T-cell (primary cell): ENCODE measurements at regions not wholly inside any gene's neighbourhood (a gene's known extent, or its start where the extent isn't known, plus 50 kb on each side); places are given as distances from the start of the nearest gene placed in this dataset.

Source experiments
- ATAC-seq, 4 experiments: fragments of 200-7000 bp in 3 of 4; fragments of 150-1000 bp in 1 of 4; cut with Tn5 transposase; replicated peaks in 1 of 4; 1 replicate in 3 of 4; 2 replicates in 1 of 4; pipeline ENCODE4 v1.10.0; 2021; ENCODE audit warnings: moderate library complexity in 3 of 4, mild to moderate bottlenecking in 2 of 4, moderate number of reproducible peaks in 1 of 4
- CTCF ChIA-PET, 2 donors: fragments of 300-600 bp; sonication (Branson Sonifier 250); formaldehyde crosslinking; loops; one replicate each; lab custom pipeline; 2022; ENCODE audit warnings: antibody characterized with exemption in 2 of 2; lab: Charles Lee
- POLR2A ChIA-PET, 2 donors: fragments of 300-600 bp; sonication (Branson Sonifier 250); formaldehyde crosslinking; loops; one replicate each; lab custom pipeline; 2022; ENCODE audit warnings: antibody characterized with exemption in 2 of 2; lab: Charles Lee
- DNase-seq, 35 experiments: peaks; one replicate each; pipeline versions ENCODE4 v3.0.0 to v3.0.0-alpha.2; 2013 to 2023
- H3K27ac ChIP-seq: one replicate; pipeline ENCODE4 v1.5.1; 2013; ENCODE audit warnings: low read length
- H3K27me3 ChIP-seq, 2 experiments: replicated peaks in 1 of 2; 1 replicate in 1 of 2; 2 replicates in 1 of 2; pipeline versions ENCODE4 v1.6.1 to v1.7.0; 2013; ENCODE audit warnings: low read length in 1 of 2, mixed read lengths in 1 of 2; ENCODE audit not compliant: control insufficient read depth in 2 of 2, insufficient read depth in 2 of 2; ENCODE audit errors: extremely low read depth in 1 of 2
- H3K36me3 ChIP-seq, 2 donors: 1 replicate in 1 of 2; 2 replicates in 1 of 2; pipeline versions ENCODE4 v1.6.1 to v1.7.0; 2013; ENCODE audit warnings: low read length in 1 of 2; ENCODE audit not compliant: control insufficient read depth in 2 of 2, insufficient read depth in 1 of 2; ENCODE audit errors: extremely low read depth in 1 of 2
- H3K4me1 ChIP-seq, 2 experiments: 1 replicate in 1 of 2; 2 replicates in 1 of 2; pipeline versions ENCODE4 v1.6.1 to v1.7.0; 2013; ENCODE audit warnings: low read length in 2 of 2, mixed read lengths in 1 of 2; ENCODE audit not compliant: insufficient read depth in 2 of 2, control insufficient read depth in 1 of 2; ENCODE audit errors: extremely low read depth in 1 of 2
- H3K4me3 ChIP-seq, 2 donors: 1 replicate in 1 of 2; 2 replicates in 1 of 2; pipeline versions ENCODE4 v1.5.1 to v1.7.0; 2013; ENCODE audit warnings: mild to moderate bottlenecking in 2 of 2, low read length in 1 of 2, moderate library complexity in 1 of 2; ENCODE audit not compliant: control insufficient read depth in 1 of 2; ENCODE audit errors: extremely low read depth in 1 of 2
- H3K9me3 ChIP-seq: 2 replicates; pipeline ENCODE4 v1.7.0; 2013
- H3K27ac Mint-ChIP-seq, 2 donors: one replicate each; pipeline ENCODE4 v1.8.0; 2020 to 2021; ENCODE audit warnings: mild to moderate bottlenecking in 2 of 2, mixed read lengths in 2 of 2
- H3K27me3 Mint-ChIP-seq, 2 donors: one replicate each; pipeline ENCODE4 v1.8.0; 2021 to 2022; ENCODE audit warnings: mixed read lengths in 2 of 2
- H3K36me3 Mint-ChIP-seq: one replicate; pipeline ENCODE4 v1.8.0; 2021; ENCODE audit warnings: mixed read lengths
- H3K4me1 Mint-ChIP-seq, 3 donors: one replicate each; pipeline ENCODE4 v1.8.0; 2020 to 2022; ENCODE audit warnings: mixed read lengths in 3 of 3, mild to moderate bottlenecking in 1 of 3
- H3K4me3 Mint-ChIP-seq, 3 donors: one replicate each; pipeline ENCODE4 v1.8.0; 2020 to 2022; ENCODE audit warnings: mild to moderate bottlenecking in 3 of 3, mixed read lengths in 3 of 3, moderate library complexity in 3 of 3
- H3K9me3 Mint-ChIP-seq, 3 donors: one replicate each; pipeline ENCODE4 v1.8.0; 2020 to 2022; ENCODE audit warnings: mixed read lengths in 3 of 3
- WGBS: methylation state at CpG from one replicate; pipeline ENCODE4 v1.1.5; 2013; ENCODE audit warnings: missing lambda C conversion rate; ENCODE audit not compliant: insufficient coverage; 5-methylcytosine and 5-hydroxymethylcytosine counted together

- WGBS, result no CpG with 5 or more reads among the region's 1 CpG
- Mint-ChIP-seq H3K27ac (no peak overlapping the region), H3K4me3 (no peak overlapping the region), H3K9me3 (no peaks in the 10 kb centered on the region), H3K4me1 (no peaks in the 10 kb centered on the region), H3K36me3 (no peaks in the 10 kb centered on the region), H3K27me3 (peaks cover 3 to 7% of the 10 kb centered on the region in 2 donors)
- ATAC-seq, result no peak
- H3K36me3 ChIP-seq, result no peaks in the 10 kb centered on the region
- H3K27me3 ChIP-seq, result no peaks in the 10 kb centered on the region
- POLR2A ChIA-PET, result no interaction called here
- CTCF ChIA-PET, result no interaction called here
- H3K4me3 ChIP-seq, result no peak overlapping the region
- DNase-seq, result no peak
- H3K4me1 ChIP-seq, result no peaks in the 10 kb centered on the region
- no peaks in the 10 kb centered on the region for H3K9me3 ChIP-seq
- H3K27ac ChIP-seq, result no peak overlapping the region
Observed at GRCh38 chr14:58733451-58734208, 95.9 kb downstream of the DACT1 start.

GRCh38 chr14:58735596-58735995 is 97.8 kb downstream of the DACT1 start:
- no peak overlapping the region for H3K4me3 Mint-ChIP-seq
- Histone ChIP-seq H3K36me3 (no peaks in the 10 kb centered on the region), H3K27me3 (no peaks in the 10 kb centered on the region), H3K4me3 (no peak overlapping the region), H3K4me1 (no peaks in the 10 kb centered on the region), H3K9me3 (no peaks in the 10 kb centered on the region), H3K27ac (no peak overlapping the region)
- ChIA-PET POLR2A (no interaction called here), CTCF (no interaction called here)
- no peaks in the 10 kb centered on the region for H3K9me3 Mint-ChIP-seq
- no peaks in the 10 kb centered on the region for H3K4me1 Mint-ChIP-seq
- no peak overlapping the region for H3K27ac Mint-ChIP-seq
- DNase-seq (no peak), ATAC-seq (no peak)
- H3K27me3 Mint-ChIP-seq, result peaks cover 3 to 5% of the 10 kb centered on the region in 2 donors
- 86% methylated on average over 3 of the region's 4 CpGs for WGBS
- H3K36me3 Mint-ChIP-seq, result no peaks in the 10 kb centered on the region

GRCh38 chr14:58736606-58737005 is 98.8 kb downstream of the DACT1 start:
- Mint-ChIP-seq H3K27ac (no peak overlapping the region), H3K4me3 (no peak overlapping the region), H3K36me3 (no peaks in the 10 kb centered on the region), H3K27me3 (peaks cover 3 to 5% of the 10 kb centered on the region in 2 donors), H3K9me3 (no peaks in the 10 kb centered on the region), H3K4me1 (no peaks in the 10 kb centered on the region)
- DNase-seq (no peak), ATAC-seq (no peak)
- CTCF ChIA-PET, result no interaction called here
- no peak overlapping the region for H3K27ac ChIP-seq
- WGBS, result no CpG with 5 or more reads among the region's 4 CpGs
- H3K4me3 ChIP-seq, result no peak overlapping the region
- no peaks in the 10 kb centered on the region for H3K36me3 ChIP-seq
- H3K4me1 ChIP-seq, result no peaks in the 10 kb centered on the region
- H3K9me3 ChIP-seq, result no peaks in the 10 kb centered on the region
- H3K27me3 ChIP-seq, result no peaks in the 10 kb centered on the region
- POLR2A ChIA-PET, result no interaction called here

GRCh38 chr14:58737511-58737910 is 99.7 kb downstream of the DACT1 start:
- 100% methylated on average over 1 of the region's 5 CpGs for WGBS
- H3K9me3 Mint-ChIP-seq, result no peaks in the 10 kb centered on the region
- Histone ChIP-seq H3K27me3 (no peaks in the 10 kb centered on the region), H3K36me3 (no peaks in the 10 kb centered on the region), H3K9me3 (no peaks in the 10 kb centered on the region), H3K4me3 (no peak overlapping the region), H3K4me1 (no peaks in the 10 kb centered on the region), H3K27ac (no peak overlapping the region)
- DNase-seq, result no peak
- ATAC-seq, result no peak
- no peaks in the 10 kb centered on the region for H3K4me1 Mint-ChIP-seq
- POLR2A ChIA-PET, result interaction anchor here in 1 of 2 donors (0.7 kb wide), 1 partner anchor 162 kb away, joined by 4 read pairs; no protein-coding TSS in a partner anchor
- peaks cover 5 to 7% of the 10 kb centered on the region in 2 donors for H3K27me3 Mint-ChIP-seq
- CTCF ChIA-PET, result no interaction called here
- no peak overlapping the region for H3K4me3 Mint-ChIP-seq
- H3K27ac Mint-ChIP-seq, result no peak overlapping the region
- no peaks in the 10 kb centered on the region for H3K36me3 Mint-ChIP-seq

GRCh38 chr14:58738189-58738836 is 100.6 kb downstream of the DACT1 start:
- H3K27ac Mint-ChIP-seq, result no peak overlapping the region
- WGBS, result no CpG with 5 or more reads among the region's 3 CpGs
- no peak overlapping the region for H3K4me3 Mint-ChIP-seq
- Histone ChIP-seq H3K4me1 (no peaks in the 10 kb centered on the region), H3K9me3 (no peaks in the 10 kb centered on the region), H3K27ac (no peak overlapping the region), H3K27me3 (no peaks in the 10 kb centered on the region), H3K36me3 (no peaks in the 10 kb centered on the region), H3K4me3 (no peak overlapping the region)
- no peaks in the 10 kb centered on the region for H3K4me1 Mint-ChIP-seq
- ChIA-PET CTCF (no interaction called here), POLR2A (interaction anchor here in 1 of 2 donors (0.7 kb wide), 1 partner anchor 163 kb away, joined by 4 read pairs; no protein-coding TSS in a partner anchor)
- H3K27me3 Mint-ChIP-seq, result peaks cover 5 to 7% of the 10 kb centered on the region in 2 donors
- no peak for ATAC-seq
- no peak for DNase-seq
- H3K9me3 Mint-ChIP-seq, result no peaks in the 10 kb centered on the region
- no peaks in the 10 kb centered on the region for H3K36me3 Mint-ChIP-seq

GRCh38 chr14:58738876-58739275 is 101.1 kb downstream of the DACT1 start:
- WGBS, result 67% methylated on average over 1 of the region's 2 CpGs
- ChIA-PET POLR2A (no interaction called here), CTCF (no interaction called here)
- Histone ChIP-seq H3K4me3 (no peak overlapping the region), H3K27me3 (no peaks in the 10 kb centered on the region), H3K27ac (no peak overlapping the region), H3K4me1 (no peaks in the 10 kb centered on the region), H3K9me3 (no peaks in the 10 kb centered on the region), H3K36me3 (no peaks in the 10 kb centered on the region)
- H3K4me3 Mint-ChIP-seq, result no peak overlapping the region
- H3K27ac Mint-ChIP-seq, result no peak overlapping the region
- no peaks in the 10 kb centered on the region for H3K36me3 Mint-ChIP-seq
- no peaks in the 10 kb centered on the region for H3K4me1 Mint-ChIP-seq
- no peaks in the 10 kb centered on the region for H3K9me3 Mint-ChIP-seq
- ATAC-seq (no peak), DNase-seq (no peak)
- peaks cover 5 to 7% of the 10 kb centered on the region in 2 donors for H3K27me3 Mint-ChIP-seq
